LNCaP clone FGC (cell line): ENCODE measurements at regions not wholly inside any gene's neighbourhood (a gene's known extent, or its start where the extent isn't known, plus 50 kb on each side); places are given as distances from the start of the nearest gene placed in this dataset.

Experiments used
- DNase-seq: peaks from one replicate; pipeline ENCODE4 v3.0.0-alpha.2; 2011; ENCODE audit warnings: low read depth
- H3K4me3 ChIP-seq: 2 replicates; pipeline ENCODE4 v1.5.1; 2011; ENCODE audit warnings: mild to moderate bottlenecking, low read depth, low read length, control low read depth
- CTCF ChIP-seq: IDR thresholded peaks from 2 replicates; pipeline ENCODE4 v1.5.1; 2012; ENCODE audit warnings: mild to moderate bottlenecking; ENCODE audit not compliant: control insufficient read depth, insufficient read depth; ENCODE audit errors: extremely low read depth

DNA sequence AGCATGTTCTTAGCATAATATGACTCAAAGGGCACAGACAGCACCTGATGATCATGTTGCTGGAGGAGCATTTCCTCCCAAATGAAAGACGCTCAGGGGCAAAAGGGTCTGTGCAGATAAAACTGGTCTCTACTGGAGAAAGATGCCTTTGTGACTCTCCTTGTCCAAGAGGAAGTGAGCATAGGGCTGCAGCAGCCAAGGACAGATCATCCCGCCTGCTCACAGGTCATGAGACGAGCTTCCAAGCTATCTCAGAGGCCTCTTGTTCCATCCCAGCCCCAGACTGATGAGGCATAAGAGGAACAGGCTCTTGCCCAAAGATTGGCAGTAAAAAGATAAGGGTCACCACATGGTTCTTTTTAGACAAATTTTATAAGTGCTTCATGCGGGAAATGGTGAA is 141.8 kb downstream of the KATNIP start:
- no peak overlapping the region for H3K4me3 ChIP-seq
- no peak for DNase-seq

GRCh38 chr16:27692576-27692975 is 142.6 kb downstream of the KATNIP start:
- H3K4me3 ChIP-seq, result no peak overlapping the region
- no peak for DNase-seq
- no peak for TF ChIP-seq CTCF

More for the DNA sequence above, 141.8 kb downstream of the KATNIP start:
- no peak for TF ChIP-seq CTCF

DNA sequence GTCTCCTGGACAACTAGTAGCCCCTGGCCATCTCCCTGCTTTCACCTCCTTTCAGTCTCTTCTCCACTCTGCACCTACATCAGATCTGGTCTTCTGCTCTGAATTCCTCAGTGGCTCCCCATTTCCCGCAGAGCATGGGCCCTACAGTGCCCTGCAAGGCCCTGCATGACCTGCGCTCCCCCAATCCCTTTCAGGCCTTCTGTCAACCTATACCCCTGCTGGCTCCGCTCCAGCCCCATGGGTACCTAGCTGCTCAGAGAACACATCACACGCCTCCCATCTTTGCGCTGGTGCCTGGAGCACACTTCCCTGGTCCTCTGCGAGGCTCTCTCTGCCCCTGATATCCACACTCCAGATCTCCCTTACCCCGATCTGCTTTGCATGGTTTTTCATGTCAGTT is 145.2 kb downstream of the KATNIP start:
- no peak overlapping the region for H3K4me3 ChIP-seq
- TF ChIP-seq CTCF, result no peak
- no peak for DNase-seq

DNA sequence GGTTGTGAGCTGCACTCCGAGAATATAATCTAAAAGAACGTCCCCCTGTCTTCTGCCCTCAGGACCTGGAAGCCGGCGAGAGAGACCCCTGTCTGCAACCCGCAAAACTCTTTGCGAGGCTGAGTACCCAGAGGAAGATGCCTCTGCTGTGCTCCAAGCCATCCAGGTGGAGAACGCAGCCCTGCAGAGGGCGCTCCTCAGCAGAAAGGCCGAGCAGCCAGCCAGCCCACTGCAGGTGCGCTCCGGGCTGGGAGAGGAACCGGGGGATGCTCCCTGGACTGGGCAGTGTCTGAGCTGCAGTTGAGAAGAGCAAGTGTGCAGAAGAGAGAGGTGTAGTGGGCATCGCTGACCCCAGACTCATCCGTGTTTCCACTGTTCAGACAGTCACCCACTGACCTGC is 148.3 kb downstream of the KATNIP start:
- TF ChIP-seq CTCF, result peak; percentile 30; the same call in 1 of the 2 replicates
- H3K4me3 ChIP-seq, result no peak overlapping the region
- no peak for DNase-seq

- no peak overlapping the region for H3K4me3 ChIP-seq
- DNase-seq, result no peak
- TF ChIP-seq CTCF, result no peak
Observed at GRCh38 chr16:27698746-27699145, 148.8 kb downstream of the KATNIP start.

GRCh38 chr16:27699540-27699939 is 149.6 kb downstream of the KATNIP start:
- no peak overlapping the region for H3K4me3 ChIP-seq
- TF ChIP-seq CTCF, result no peak
- DNase-seq, result no peak

DNA sequence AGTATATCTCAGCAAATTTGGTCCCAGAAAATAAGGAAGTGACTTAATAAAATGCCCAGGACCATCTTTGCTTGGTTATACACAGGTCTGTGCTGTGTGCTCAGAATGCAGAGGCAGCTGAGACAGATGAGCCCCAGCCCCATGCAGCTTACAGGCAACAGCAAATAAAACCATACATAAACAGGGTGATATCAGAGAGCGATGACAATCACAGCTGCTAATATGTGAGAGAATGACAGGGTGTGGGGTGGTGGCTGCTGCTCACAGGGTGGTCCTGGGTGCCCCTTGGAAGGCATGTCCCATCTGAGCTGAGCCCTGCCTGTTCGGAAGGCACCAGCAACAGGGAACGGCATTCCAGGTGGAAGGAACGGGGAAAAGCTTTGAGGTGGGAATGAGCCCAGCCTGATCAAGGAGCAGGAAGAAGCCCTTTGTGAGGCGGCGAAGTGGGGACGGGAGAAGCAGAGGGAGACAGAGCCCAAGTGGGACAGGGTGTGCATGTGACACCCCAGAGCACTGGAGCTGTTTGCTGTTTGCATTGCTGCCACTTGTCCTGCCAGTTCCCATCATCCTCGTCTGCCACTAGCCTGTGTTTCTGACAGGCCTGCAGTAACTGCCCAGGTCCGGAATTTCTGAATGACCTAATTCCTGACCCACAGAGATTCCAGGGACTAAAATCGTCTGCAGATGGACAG is 150.5 kb downstream of the KATNIP start:
- TF ChIP-seq CTCF, result no peak
- no peak overlapping the region for H3K4me3 ChIP-seq
- DNase-seq, result no peak
